K562 (cell line): ENCODE measurements at regions not wholly inside any gene's neighbourhood (a gene's known extent, or its start where the extent isn't known, plus 50 kb on each side); places are given as distances from the start of the nearest gene placed in this dataset.
"Not testable (repeated sequence)": the region's sequence is repeated elsewhere in the genome, so short reads cannot be mapped to it uniquely, and the experiment has no call there.

ENCODE experiments used
- DDX20 ChIP-seq: fragments of 450-650 bp; IDR thresholded peaks from 2 replicates; pipeline ENCODE4 v1.6.1; 2016; ENCODE audit warnings: missing genetic modification characterization, low read depth, mild to moderate bottlenecking, missing compliant biosample characterization, moderate library complexity
- MEF2D ChIP-seq: conservative IDR thresholded peaks from 2 replicates; pipeline ENCODE4 v1.6.1; 2016; ENCODE audit warnings: low read depth, missing genetic modification characterization, missing compliant biosample characterization
- POLR2A ChIP-seq: fragments of 450-650 bp; conservative IDR thresholded peaks from 2 replicates; pipeline ENCODE4 v1.6.1; 2016
- TCF7L2 ChIP-seq: fragments of 150-350 bp; IDR thresholded peaks from 2 replicates; pipeline ENCODE4 v1.6.1; 2016; ENCODE audit warnings: low read depth, mild to moderate bottlenecking, low read length, moderate library complexity
- ZNF12 ChIP-seq: sonication (generic); formaldehyde crosslinking; IDR thresholded peaks from 2 replicates; pipeline ENCODE4 v1.4.0; 2020; ENCODE audit warnings: mild to moderate bottlenecking, missing genetic modification reagents
- TF ChIP-seq, protein P1 (sequence below): sonication (generic); formaldehyde crosslinking; IDR thresholded peaks from 2 replicates; pipeline ENCODE4 v1.8.1; 2023; ENCODE audit warnings: missing genetic modification reagents, mild to moderate bottlenecking, borderline replicate concordance
- TF ChIP-seq, protein P2 (sequence below): fragments of 250-450 bp; sonication (Bioruptor Pico); IDR thresholded peaks from 2 replicates; pipeline ENCODE4 v1.5.0; 2020; ENCODE audit warnings: mild to moderate bottlenecking, borderline replicate concordance
- TF ChIP-seq, protein P3 (sequence below): fragments of 450-650 bp; IDR thresholded peaks from 2 replicates; pipeline ENCODE4 v1.6.1; 2016
- TF ChIP-seq, protein P4 (sequence below), 2 experiments: IDR thresholded peaks; 2 replicates each; pipeline ENCODE4 v1.6.1; 2012; ENCODE audit warnings: improper control_type of control experiment in 2 of 2, low read depth in 2 of 2, low read length in 2 of 2, borderline replicate concordance in 1 of 2

DNA sequence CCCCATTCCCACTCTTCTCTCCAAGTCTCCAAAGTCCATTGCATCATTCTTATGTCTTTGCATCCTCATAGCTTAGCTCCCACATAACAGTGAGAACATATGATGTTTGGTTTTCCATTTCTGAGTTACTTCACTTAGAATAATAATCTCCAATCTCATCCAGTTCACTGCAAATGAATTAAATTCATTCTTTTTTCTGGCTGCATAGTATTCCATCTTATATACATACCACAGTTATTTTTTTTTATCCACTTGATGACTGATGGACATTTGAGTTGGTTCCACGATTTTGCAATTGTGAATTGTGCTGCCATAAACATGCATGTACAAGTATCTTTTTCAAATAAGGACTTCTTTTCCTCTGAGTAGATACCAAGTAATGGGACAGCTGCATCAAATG, 105.6 kb upstream of the EDA2R start:
- TF ChIP-seq DDX20 (tag); ZNF12 (CRISPR knock-in tag); POLR2A; TCF7L2; MEF2D (tag): not testable (repeated sequence)
- TF ChIP-seq, protein P1, sequence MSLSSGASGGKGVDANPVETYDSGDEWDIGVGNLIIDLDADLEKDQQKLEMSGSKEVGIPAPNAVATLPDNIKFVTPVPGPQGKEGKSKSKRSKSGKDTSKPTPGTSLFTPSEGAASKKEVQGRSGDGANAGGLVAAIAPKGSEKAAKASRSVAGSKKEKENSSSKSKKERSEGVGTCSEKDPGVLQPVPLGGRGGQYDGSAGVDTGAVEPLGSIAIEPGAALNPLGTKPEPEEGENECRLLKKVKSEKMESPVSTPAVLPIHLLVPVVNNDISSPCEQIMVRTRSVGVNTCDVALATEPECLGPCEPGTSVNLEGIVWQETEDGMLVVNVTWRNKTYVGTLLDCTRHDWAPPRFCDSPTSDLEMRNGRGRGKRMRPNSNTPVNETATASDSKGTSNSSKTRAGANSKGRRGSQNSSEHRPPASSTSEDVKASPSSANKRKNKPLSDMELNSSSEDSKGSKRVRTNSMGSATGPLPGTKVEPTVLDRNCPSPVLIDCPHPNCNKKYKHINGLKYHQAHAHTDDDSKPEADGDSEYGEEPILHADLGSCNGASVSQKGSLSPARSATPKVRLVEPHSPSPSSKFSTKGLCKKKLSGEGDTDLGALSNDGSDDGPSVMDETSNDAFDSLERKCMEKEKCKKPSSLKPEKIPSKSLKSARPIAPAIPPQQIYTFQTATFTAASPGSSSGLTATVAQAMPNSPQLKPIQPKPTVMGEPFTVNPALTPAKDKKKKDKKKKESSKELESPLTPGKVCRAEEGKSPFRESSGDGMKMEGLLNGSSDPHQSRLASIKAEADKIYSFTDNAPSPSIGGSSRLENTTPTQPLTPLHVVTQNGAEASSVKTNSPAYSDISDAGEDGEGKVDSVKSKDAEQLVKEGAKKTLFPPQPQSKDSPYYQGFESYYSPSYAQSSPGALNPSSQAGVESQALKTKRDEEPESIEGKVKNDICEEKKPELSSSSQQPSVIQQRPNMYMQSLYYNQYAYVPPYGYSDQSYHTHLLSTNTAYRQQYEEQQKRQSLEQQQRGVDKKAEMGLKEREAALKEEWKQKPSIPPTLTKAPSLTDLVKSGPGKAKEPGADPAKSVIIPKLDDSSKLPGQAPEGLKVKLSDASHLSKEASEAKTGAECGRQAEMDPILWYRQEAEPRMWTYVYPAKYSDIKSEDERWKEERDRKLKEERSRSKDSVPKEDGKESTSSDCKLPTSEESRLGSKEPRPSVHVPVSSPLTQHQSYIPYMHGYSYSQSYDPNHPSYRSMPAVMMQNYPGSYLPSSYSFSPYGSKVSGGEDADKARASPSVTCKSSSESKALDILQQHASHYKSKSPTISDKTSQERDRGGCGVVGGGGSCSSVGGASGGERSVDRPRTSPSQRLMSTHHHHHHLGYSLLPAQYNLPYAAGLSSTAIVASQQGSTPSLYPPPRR: not testable (repeated sequence)
- TF ChIP-seq, protein P2, sequence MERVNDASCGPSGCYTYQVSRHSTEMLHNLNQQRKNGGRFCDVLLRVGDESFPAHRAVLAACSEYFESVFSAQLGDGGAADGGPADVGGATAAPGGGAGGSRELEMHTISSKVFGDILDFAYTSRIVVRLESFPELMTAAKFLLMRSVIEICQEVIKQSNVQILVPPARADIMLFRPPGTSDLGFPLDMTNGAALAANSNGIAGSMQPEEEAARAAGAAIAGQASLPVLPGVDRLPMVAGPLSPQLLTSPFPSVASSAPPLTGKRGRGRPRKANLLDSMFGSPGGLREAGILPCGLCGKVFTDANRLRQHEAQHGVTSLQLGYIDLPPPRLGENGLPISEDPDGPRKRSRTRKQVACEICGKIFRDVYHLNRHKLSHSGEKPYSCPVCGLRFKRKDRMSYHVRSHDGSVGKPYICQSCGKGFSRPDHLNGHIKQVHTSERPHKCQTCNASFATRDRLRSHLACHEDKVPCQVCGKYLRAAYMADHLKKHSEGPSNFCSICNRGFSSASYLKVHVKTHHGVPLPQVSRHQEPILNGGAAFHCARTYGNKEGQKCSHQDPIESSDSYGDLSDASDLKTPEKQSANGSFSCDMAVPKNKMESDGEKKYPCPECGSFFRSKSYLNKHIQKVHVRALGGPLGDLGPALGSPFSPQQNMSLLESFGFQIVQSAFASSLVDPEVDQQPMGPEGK (CRISPR knock-in tag): not testable (repeated sequence)
- TF ChIP-seq, protein P3, sequence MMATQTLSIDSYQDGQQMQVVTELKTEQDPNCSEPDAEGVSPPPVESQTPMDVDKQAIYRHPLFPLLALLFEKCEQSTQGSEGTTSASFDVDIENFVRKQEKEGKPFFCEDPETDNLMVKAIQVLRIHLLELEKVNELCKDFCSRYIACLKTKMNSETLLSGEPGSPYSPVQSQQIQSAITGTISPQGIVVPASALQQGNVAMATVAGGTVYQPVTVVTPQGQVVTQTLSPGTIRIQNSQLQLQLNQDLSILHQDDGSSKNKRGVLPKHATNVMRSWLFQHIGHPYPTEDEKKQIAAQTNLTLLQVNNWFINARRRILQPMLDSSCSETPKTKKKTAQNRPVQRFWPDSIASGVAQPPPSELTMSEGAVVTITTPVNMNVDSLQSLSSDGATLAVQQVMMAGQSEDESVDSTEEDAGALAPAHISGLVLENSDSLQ: not testable (repeated sequence)
- TF ChIP-seq, protein P4, sequence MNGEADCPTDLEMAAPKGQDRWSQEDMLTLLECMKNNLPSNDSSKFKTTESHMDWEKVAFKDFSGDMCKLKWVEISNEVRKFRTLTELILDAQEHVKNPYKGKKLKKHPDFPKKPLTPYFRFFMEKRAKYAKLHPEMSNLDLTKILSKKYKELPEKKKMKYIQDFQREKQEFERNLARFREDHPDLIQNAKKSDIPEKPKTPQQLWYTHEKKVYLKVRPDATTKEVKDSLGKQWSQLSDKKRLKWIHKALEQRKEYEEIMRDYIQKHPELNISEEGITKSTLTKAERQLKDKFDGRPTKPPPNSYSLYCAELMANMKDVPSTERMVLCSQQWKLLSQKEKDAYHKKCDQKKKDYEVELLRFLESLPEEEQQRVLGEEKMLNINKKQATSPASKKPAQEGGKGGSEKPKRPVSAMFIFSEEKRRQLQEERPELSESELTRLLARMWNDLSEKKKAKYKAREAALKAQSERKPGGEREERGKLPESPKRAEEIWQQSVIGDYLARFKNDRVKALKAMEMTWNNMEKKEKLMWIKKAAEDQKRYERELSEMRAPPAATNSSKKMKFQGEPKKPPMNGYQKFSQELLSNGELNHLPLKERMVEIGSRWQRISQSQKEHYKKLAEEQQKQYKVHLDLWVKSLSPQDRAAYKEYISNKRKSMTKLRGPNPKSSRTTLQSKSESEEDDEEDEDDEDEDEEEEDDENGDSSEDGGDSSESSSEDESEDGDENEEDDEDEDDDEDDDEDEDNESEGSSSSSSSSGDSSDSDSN (IDR thresholded peaks at IDR 0.05; ENCODE audit: borderline replicate concordance in 1 of 2, low read depth in 2 of 2, low read length in 2 of 2): not testable (repeated sequence)
